NCI-H748 treated with DMSO at 0.1 percent for 48 hours (cell line): ENCODE measurements at regions not wholly inside any gene's neighbourhood (a gene's known extent, or its start where the extent isn't known, plus 50 kb on each side); places are given as distances from the start of the nearest gene placed in this dataset.

Experiments used
- DNase-seq: peaks from one replicate; lab custom pipeline; 2025; lab: John Stamatoyannopoulos, UW

GRCh38 chr6:168968228-168968627, 285.4 kb downstream of the THBS2 start:
- peak; percentile 75 for DNase-seq

GRCh38 chr6:168967281-168967925, 286.2 kb downstream of the THBS2 start:
- DNase-seq = no peak

GRCh38 chr6:168964138-168964835, 289.4 kb downstream of the THBS2 start:
- DNase-seq = no peak

DNA sequence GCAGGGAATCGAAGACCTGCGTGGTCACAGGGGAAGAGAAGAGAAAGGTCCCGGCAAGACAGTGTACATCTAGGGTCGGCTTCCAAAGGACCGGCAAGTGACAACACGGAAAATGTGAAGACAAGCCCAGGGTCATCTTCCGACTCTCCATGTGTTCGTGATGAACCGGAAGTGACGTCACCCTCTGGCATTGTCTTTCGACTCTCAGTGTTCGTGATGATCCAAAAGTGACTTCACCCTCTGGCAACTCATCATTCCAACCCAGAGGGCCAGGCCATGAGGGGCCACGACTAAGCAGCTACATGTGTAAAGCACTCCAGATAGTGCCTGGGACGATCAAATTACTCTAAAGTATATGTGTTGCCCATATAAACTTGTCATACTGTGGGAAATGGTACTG, 290.8 kb downstream of the THBS2 start:
- no peak for DNase-seq

- DNase-seq = no peak
Measured at GRCh38 chr6:168961264-168961656, 292.4 kb downstream of the THBS2 start.

DNA sequence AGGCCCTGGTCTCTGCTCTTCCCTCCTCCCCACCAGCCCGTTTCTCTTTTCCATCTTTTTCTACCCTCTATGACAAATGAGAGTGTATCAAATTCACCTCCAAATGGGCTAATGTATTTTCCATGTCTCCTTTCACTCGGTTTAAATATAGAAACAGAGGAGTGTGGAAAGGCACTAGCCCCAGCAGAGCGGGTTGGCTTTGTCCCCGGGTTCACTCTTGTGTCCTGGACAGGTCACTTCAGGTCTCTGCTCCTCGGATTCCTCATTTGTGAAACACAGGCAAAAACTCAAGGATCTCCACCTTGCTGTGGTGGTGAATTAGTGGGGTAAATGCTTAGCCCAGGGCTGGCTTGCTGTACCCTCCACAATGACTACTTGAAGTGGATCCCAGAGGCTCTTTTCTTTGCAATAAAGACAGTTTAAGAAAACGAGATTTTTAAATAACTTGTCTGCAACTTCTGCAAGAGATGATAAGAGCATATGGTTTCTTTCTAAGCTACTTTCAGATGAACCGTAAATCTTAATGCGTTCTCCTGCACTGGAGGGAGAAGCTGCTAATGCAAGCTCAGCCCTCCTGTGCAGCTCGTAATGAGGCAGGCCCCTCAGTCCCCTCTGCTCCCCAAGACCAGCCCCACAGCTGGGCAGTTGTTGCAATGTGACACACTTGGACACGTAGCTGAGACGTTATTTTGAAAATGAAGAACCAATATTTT, 292.9 kb downstream of the THBS2 start:
- DNase-seq = no peak

GRCh38 chr6:168959696-168960095, 293.9 kb downstream of the THBS2 start:
- DNase-seq = no peak

DNA sequence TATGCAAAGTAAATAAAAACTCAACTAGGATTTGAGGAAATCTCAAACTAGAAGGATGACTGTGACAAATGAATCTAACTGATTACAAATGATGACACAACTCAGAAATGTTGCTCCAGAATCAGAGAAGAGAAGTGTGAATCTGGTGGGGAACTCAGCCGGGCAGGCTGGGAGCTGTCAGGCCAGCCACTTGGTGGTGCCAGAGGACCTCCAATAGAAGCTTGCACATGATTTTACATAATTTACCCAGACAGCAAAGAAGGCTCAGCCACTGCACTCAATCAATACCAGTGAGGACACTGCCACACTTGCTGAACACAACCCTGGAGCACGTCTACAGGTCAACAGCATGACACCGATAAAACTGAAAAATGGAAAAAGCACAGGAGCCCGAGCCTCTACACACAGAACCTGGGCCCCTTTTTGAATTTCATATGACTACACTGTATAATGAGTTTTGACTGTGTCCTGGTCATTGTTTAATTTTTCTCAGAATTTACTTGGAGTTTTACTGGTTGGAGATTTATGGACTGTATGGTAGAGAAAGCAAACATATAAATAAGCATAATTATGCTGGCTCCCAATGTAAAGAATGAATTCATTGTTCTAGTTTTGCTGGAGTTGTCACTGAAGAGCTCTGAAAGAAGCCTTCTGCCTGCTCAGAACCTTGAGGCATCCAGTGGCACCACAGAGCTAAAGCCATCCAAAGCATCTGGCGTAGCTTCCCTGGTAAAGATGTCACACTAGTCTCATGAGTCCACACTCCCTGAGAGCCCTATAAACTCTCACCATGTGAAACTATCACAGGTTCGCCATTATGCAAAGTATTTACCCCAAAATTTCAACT, 296.5 kb downstream of the THBS2 start:
- peak; percentile 84 for DNase-seq

DNA sequence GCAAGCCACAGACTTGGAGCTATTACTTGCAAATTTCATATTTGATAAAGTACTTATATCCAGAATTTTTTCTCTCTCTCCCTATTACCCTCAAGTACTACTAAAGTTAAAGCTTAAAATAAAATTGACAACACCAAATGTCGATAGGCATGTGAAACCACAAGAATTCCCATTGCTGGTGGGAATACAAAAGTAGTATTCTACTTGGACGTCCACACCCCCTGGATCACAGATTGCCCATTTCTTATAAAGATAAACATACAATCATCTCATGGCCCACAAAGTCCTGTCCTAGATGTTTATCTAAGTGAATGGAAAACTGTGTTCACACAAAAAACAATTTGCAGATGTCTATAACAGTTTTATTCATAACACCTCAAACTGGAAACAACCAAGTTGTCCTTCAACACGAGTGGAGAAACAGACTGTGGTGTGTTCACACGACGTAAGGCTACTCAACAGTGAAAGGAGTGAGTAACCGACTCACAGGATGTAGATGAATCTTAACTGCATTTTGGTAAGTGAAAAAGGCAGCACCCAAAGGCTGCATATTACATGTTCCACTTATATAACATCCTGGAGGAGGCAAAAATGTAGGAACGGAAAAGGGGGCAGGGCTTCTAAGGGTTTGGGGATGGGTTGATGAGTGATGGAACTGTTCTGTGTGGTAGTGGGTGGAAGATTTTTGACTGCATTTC, 297.4 kb downstream of the THBS2 start:
- no peak for DNase-seq

DNA sequence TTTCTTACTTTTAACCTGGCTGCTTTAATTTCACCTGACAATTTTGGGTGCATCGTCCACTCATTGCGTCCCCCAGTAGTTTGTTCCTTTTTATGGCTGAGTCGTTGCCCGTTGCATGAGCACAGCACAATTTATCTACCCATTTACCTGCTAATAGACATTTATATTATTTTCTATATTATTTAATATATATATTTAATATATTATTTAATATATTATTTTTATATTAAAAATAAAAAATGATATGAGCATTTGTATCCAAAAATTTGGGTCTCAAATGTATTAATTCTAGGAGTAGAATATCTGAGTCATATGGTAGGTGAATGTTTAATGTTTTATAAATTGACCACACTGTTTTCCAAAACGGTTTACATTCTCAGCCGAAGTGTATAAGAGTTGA, 300.2 kb downstream of the THBS2 start:
- no peak for DNase-seq

- no peak for DNase-seq
Measured at GRCh38 chr6:168951217-168951616, 302.4 kb downstream of the THBS2 start.

DNA sequence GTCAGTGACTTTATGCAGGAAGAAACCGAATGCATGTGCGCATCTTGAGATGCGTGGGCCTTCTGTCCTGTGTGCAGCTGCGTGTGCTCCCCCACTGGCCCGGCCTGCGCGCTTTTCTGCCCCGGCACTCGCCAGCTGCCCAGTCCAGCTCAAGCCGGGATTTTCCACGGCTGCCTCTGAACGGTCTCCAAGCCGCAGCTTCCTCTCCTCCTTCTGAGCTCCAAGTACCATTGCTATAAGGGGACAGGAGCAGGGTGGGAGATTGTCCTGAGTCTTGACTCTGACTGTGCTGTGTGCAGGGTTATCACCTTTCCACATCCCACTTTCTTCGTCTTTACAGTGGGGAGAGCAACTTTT, 302.8 kb downstream of the THBS2 start:
- no peak for DNase-seq

DNA sequence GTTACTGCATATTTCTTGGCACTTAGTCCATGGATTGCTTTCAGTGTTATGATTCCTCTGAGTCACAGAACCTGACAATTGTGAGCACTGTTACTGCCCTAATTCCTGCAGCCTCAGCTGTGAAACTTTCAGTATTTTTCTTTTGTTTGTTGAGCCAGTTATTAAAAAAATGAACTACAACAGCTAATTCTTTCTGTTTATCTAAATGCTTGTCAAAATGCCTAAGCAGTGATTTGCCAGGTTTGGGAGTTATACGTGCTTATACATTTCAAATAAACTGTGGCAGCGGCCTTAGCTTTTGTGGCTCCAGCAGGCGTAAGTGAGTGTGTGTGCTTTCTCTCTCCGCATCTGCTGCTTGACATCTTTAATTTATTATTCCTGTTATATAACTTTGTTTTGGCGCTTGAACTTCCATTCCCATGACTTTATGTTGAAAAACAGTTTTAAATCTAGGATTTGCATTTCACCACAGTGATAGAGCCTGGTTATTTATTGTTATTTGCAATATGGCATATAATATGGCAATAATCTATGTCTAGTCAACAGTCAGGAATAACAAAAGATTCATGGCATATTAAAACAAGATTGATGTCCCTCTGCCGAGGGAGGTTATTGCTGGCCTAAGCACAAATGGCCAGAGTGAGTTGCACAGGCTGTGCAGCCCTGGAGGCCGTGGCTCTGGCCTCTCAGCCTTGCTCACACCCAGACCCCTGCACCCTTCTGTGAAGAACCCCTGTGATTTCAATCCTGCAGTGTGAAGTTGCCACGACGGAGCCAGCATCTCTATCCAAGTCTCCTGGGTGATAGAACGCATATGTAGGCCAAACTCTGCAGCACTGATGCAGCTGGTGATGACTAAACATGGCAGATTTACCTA, 303.4 kb downstream of the THBS2 start:
- no peak for DNase-seq

GRCh38 chr6:168948990-168949531, 304.6 kb downstream of the THBS2 start:
- no peak for DNase-seq

GRCh38 chr6:168948002-168948401, 305.6 kb downstream of the THBS2 start:
- DNase-seq = no peak

- no peak for DNase-seq
Measured at GRCh38 chr6:168943231-168943905, 310.3 kb downstream of the THBS2 start.

GRCh38 chr6:168942646-168943045, 311.0 kb downstream of the THBS2 start:
- no peak for DNase-seq

DNA sequence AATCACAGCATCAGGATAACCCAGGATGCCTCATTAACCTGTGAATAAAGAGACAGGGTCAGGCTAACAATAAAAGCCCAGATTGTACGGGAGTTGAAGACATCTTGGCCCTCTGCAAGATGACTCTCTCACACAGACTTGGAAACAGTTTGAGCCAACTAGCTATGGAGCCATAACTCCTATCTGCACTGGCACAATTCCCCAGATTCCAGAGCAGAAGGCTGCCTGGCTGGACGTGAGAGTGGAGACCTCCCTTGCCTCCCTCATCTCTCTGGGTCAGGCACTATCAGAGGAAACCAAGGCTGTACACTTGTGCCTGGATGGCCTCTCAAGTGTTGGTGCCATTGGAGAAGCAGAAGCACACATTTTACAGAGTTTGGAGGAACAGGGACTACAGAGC, 312.6 kb downstream of the THBS2 start:
- no peak for DNase-seq

DNA sequence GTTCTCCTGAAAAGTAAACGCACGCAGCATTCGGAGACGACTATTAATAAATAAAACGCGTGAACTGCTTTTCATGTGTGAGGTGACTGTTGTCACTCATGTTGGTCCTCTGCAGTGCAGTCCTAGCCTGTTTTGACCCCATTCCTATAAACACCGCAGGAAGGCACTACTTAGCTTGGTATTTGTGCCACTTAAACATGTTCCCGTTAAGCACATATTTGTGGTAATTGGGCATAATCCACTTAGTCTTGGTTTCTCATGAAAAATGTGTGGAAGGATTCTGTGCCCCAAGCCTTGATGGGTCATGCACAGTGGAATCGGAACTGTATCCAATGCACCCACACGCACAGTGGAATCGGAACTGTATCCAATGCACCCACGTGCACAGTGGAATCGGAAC, 313.9 kb downstream of the THBS2 start:
- DNase-seq = no peak

- no peak for DNase-seq
Measured at GRCh38 chr6:168939041-168939440, 314.6 kb downstream of the THBS2 start.
